ENCODE measurements at regions not wholly inside any gene's neighbourhood (a gene's known extent, or its start where the extent isn't known, plus 50 kb on each side); places are given as distances from the start of the nearest gene placed in this dataset.

- DNase-seq (ENCODE audit: low read depth) = no peak
- no peak for TF ChIP-seq CTCF (conservative IDR thresholded peaks at IDR 0.05; ENCODE audit: low read depth, low read length)
Observed at GRCh38 chr2:120430957-120431356, 85.0 kb downstream of the INHBB start.

GRCh38 chr2:120431386-120432292, 85.7 kb downstream of the INHBB start:
- TF ChIP-seq CTCF (conservative IDR thresholded peaks at IDR 0.05; ENCODE audit: low read depth, low read length) = no peak
- DNase-seq (ENCODE audit: low read depth) = no peak
- no peak overlapping the region for H3K4me3 ChIP-seq (ENCODE audit: low read length)

More at GRCh38 chr2:120430957-120431356, 85.0 kb downstream of the INHBB start:
- H3K4me3 ChIP-seq (ENCODE audit: low read length) = no peak overlapping the region

DNA sequence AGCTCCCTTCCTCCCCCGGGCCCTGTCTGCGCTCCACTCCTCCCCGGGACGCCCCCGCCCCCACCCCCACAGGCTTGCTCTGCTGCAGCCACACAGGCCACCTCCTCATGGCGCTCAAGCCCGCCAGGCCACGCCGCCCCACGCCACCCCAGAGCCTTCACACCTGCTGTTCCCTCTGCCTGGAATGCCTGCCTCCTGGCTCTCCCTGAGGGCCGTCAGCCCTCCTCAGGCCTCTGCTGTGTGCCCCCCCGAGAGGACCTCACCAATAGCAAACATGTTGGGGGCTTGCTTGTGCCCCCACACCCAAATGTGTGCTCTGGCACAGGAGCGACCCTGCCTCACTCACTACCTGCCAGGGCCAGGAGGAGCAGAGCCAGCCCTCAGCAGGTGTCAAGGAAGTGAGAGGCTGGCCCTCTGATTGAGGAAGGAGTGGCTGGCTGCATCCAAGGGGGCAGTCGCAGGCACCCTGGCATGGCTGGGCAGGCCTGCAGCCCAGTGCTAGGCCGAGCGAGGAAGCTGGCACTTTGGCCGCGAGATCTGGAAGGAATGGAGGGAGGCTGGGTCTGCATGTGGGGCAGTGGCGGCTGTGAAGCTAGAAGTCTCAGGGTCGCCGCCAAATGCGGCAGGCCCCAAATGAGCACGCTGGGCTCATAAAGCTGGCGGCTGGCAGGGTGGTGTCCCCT, 86.5 kb downstream of the INHBB start:
- no peak for DNase-seq (ENCODE audit: low read depth)
- no peak for TF ChIP-seq CTCF (conservative IDR thresholded peaks at IDR 0.05; ENCODE audit: low read depth, low read length)
- no peak overlapping the region for H3K4me3 ChIP-seq (ENCODE audit: low read length)

DNA sequence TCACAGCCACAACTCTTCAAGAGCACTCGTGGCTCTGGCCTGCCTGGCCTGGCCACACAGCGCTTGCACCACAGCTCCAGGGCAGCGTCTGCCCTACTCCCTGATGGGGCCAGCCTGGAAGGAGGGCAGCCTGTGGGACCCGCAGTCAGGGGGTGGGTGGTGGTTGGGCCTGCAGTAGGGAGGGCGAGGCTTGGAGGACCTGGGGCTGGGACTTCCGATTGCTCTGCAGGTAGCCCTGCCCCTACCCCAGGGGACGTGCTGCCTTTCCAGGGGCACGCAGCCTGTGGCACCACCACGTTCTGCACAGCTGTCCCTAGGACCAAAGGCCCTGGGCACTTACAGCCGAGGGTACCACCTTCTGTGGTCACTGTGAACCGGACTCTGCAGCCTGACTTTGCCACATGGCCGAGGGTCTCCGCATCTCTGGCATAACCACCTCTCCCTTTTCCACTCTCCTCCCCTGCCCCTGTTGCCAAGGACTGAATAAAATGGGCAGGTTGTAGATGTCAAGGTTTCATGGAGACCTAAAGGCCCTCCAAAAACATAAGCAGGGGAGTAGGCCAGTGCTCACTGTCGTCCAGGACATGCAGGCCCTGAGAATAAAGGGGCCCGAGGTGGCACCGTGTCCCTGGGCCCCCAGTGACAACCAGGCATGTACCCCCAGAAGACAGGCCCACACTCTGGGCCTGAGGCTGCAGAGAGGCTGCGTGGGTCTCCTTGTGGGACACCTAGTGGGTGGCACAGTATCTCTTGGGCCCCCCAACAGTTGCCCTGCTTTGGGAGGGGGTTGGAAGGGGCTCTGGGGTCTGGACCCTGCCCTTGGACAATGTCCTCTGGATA, 87.3 kb downstream of the INHBB start:
- DNase-seq (ENCODE audit: low read depth) = no peak
- TF ChIP-seq CTCF (conservative IDR thresholded peaks at IDR 0.05; ENCODE audit: low read depth, low read length) = no peak
- no peak overlapping the region for H3K4me3 ChIP-seq (ENCODE audit: low read length)

GRCh38 chr2:120433816-120434290, 87.9 kb downstream of the INHBB start:
- no peak for DNase-seq (ENCODE audit: low read depth)
- TF ChIP-seq CTCF (conservative IDR thresholded peaks at IDR 0.05; ENCODE audit: low read depth, low read length) = no peak
- H3K4me3 ChIP-seq (ENCODE audit: low read length) = no peak overlapping the region

- no peak for TF ChIP-seq CTCF (conservative IDR thresholded peaks at IDR 0.05; ENCODE audit: low read depth, low read length)
- no peak for DNase-seq (ENCODE audit: low read depth)
- no peak overlapping the region for H3K4me3 ChIP-seq (ENCODE audit: low read length)
Observed at GRCh38 chr2:120434492-120435308, 88.8 kb downstream of the INHBB start.
